ENCODE measurements at regions not wholly inside any gene's neighbourhood (a gene's known extent, or its start where the extent isn't known, plus 50 kb on each side); places are given as distances from the start of the nearest gene placed in this dataset.

DNA sequence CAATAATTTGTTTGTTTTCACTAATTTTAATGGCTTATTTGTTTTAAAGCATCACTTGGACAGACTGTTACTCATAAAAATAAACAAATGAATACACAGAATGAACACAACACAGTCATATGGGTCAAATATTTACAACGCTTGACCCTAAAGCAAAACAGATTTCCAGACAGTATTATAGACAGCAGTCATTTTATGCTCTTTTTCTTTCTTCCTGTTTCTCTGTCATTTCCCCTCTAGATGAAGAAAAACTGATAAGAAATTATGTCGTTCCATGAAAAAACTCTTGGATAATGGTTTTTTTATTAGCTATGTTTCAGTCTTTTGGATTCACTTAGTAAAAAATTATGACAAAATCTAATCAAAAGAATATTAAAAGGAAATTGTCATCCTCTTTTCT, 297.3 kb upstream of the NEGR1 start:
- no peak for ATAC-seq
- no peaks in the 10 kb centered on the region for H3K9me3 ChIP-seq (ENCODE audit: control insufficient read depth, low read length, poor library complexity, severe bottlenecking)
- no peak for DNase-seq
- H3K4me1 Mint-ChIP-seq = no peaks in the 10 kb centered on the region
- H3K27ac Mint-ChIP-seq = no peak overlapping the region
- no peaks in the 10 kb centered on the region for H3K27me3 Mint-ChIP-seq
- no peak overlapping the region for H3K4me3 Mint-ChIP-seq
- H3K36me3 Mint-ChIP-seq (ENCODE audit: low read depth) = no peaks in the 10 kb centered on the region

DNA sequence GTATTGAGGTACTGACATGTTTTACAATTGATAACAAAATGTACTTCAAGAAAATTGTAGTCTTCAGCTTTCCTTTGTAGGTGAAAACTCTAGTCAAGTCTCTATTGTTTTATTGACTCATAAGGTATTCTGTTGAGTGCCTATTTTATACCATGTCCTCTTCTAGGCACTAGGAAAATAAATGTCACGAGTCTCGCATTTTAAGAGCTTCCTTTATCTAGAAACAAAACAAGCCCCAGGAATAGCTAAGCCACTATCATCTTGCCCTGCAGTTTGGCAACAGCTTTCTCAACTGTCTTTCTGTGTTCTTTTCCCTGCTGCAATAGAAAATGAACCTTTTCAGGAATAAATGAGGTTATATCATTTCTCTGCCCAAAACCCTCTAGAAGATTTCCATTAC, 288.5 kb upstream of the NEGR1 start:
- H3K27ac Mint-ChIP-seq = no peak overlapping the region
- ATAC-seq = no peak

DNA sequence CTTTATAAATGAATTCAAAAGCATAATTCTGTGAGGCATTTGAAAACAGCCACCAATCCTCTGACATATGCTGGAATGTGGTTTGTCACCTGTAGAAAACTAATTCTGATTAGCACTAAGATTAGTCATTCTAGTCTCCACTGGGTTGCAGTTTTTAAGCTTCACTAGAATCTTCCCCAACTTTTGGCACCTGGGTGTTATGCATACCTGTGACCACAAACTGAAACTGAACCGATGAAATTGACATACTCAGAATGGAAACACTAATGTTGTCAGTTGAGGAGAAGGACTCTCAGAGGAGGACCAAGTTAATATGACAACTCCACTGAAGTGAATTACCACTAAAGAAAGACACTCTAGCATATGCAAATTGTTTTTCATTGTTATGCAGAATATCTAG, 285.8 kb upstream of the NEGR1 start:
- Mint-ChIP-seq H3K36me3 (ENCODE audit: low read depth) (no peaks in the 10 kb centered on the region), H3K27ac (no peak overlapping the region), H3K4me1 (no peaks in the 10 kb centered on the region), H3K4me3 (no peak overlapping the region), H3K27me3 (no peaks in the 10 kb centered on the region)
- ATAC-seq (no peak), DNase-seq (no peak)
- H3K9me3 ChIP-seq (ENCODE audit: control insufficient read depth, low read length, poor library complexity, severe bottlenecking) = no peaks in the 10 kb centered on the region

More for the DNA sequence above, 288.5 kb upstream of the NEGR1 start:
- no peak for DNase-seq
- H3K36me3 Mint-ChIP-seq (ENCODE audit: low read depth) = no peaks in the 10 kb centered on the region
- H3K4me3 Mint-ChIP-seq = no peak overlapping the region
- H3K27me3 Mint-ChIP-seq = no peaks in the 10 kb centered on the region
- no peaks in the 10 kb centered on the region for H3K9me3 ChIP-seq (ENCODE audit: control insufficient read depth, low read length, poor library complexity, severe bottlenecking)
- no peaks in the 10 kb centered on the region for H3K4me1 Mint-ChIP-seq

DNA sequence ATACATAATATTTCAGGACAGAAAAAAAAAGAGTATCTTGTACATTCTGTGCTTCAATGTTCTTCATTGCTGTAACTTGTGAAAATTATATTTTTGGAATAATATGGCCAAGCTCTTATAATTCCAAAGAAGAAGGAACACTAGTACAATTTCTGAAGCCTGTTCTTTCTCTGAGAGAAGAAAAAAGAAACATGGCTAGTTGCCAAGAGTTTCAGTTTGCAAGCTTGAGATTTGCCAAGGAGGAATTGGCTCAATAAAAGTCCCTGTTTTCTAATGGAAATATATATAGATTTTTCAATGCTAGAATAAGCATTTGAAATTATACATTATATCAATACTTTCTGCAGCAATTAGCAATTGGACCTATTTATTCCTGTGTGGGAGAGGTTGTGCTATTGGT, 285.2 kb upstream of the NEGR1 start:
- H3K36me3 Mint-ChIP-seq (ENCODE audit: low read depth) = no peaks in the 10 kb centered on the region
- H3K27me3 Mint-ChIP-seq = no peaks in the 10 kb centered on the region
- H3K4me3 Mint-ChIP-seq = no peak overlapping the region
- H3K27ac Mint-ChIP-seq = no peak overlapping the region
- DNase-seq = no peak
- H3K4me1 Mint-ChIP-seq = no peaks in the 10 kb centered on the region
- no peaks in the 10 kb centered on the region for H3K9me3 ChIP-seq (ENCODE audit: control insufficient read depth, low read length, poor library complexity, severe bottlenecking)
- ATAC-seq = no peak

DNA sequence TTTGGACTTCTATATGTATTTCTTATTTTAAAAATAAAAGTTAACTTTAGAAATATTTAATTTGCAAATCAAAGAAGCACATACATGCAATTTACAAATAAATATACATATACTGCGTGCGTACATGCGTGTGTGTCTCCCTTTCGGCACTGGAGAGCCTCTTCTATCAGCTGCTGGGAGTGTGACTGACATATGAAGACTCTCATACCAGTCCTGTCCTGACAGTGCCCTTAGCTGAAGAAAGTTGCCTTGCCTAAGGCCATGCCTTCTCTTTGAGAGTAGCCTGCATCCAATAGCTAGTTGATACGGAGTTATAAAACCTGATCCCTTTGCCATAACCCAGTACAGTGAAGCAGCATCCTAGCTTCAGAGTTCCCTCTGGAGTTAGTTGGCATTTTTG, 282.4 kb upstream of the NEGR1 start:
- H3K36me3 Mint-ChIP-seq (ENCODE audit: low read depth) = no peaks in the 10 kb centered on the region
- no peak overlapping the region for H3K4me3 Mint-ChIP-seq
- ATAC-seq = no peak
- DNase-seq = no peak
- H3K27me3 Mint-ChIP-seq = no peaks in the 10 kb centered on the region
- H3K4me1 Mint-ChIP-seq = no peaks in the 10 kb centered on the region
- no peak overlapping the region for H3K27ac Mint-ChIP-seq
- H3K9me3 ChIP-seq (ENCODE audit: control insufficient read depth, low read length, poor library complexity, severe bottlenecking) = no peaks in the 10 kb centered on the region

DNA sequence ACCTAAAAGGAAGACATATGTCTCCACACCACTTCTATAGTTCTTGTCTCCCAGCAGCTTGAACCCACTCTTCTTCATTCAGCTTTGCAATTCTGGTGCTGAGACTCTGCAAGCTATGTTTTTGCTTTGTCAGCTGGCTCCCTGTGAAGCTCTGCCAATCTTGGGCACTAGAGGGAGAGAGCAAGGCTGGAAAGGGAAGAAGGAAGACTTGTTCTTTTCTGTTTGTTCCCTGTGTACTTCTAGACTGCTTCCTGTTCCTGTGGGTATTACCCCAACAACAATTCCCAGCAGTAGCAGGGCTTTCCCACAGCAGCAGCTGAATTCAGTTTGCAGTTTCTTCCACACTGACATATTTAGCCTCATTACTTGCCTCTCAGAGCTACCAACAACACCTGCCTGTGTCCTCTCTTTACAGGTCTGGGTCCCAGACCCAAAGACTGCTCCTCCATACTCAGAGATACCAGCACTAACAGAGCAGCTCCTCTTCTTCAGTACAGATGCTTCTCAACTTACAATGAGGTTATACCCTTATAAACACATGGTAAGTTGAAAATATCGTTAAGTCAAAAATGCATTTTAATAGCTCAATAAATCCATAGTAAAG, 275.2 kb upstream of the NEGR1 start:
- DNase-seq = no peak
- Mint-ChIP-seq H3K36me3 (ENCODE audit: low read depth) (no peaks in the 10 kb centered on the region), H3K4me1 (no peaks in the 10 kb centered on the region), H3K27ac (no peak overlapping the region), H3K4me3 (no peak overlapping the region), H3K27me3 (no peaks in the 10 kb centered on the region)
- no peaks in the 10 kb centered on the region for H3K9me3 ChIP-seq (ENCODE audit: control insufficient read depth, low read length, poor library complexity, severe bottlenecking)
- no peak for ATAC-seq

DNA sequence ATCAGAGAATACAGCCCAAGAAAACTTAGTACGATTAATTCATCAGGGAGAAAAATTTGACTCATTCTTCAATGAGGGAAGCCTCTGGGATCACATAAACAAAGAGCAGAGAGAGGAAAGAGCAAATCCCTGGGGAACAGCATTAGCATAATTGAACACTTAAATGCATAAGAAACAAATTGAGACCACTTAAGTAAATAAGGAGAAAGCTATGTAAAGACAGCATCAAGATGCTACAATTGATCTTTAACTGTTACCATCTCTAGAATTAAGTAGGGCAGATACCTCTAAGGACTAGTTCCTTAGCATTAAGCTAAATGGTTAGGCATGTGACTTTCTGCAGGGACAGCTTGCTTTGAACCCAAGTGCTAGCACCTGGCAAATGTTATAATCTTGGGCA, 265.1 kb upstream of the NEGR1 start:
- H3K36me3 Mint-ChIP-seq (ENCODE audit: low read depth) = no peaks in the 10 kb centered on the region
- no peaks in the 10 kb centered on the region for H3K4me1 Mint-ChIP-seq
- H3K27me3 Mint-ChIP-seq = no peaks in the 10 kb centered on the region
- ATAC-seq = no peak
- H3K9me3 ChIP-seq (ENCODE audit: control insufficient read depth, low read length, poor library complexity, severe bottlenecking) = no peaks in the 10 kb centered on the region
- DNase-seq = no peak
- no peak overlapping the region for H3K27ac Mint-ChIP-seq
- H3K4me3 Mint-ChIP-seq = no peak overlapping the region

DNA sequence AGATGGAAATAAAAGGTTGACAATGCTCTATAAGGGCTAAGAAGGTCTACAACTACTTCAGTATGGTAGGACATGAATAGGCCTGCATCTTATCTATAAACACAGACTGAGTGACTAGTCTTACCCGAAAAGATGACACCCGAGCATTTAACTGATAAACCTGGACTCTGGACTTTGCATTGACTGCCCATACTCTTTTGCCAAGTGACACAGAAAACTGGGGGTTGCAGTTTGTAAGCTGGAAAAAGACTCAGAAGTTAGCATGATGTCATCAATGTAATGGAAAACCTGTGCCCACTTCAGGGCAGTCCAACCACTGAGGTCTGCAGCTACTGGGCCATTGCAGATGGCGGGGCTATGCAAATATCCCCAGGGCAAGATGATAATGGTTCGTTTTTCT, 258.3 kb upstream of the NEGR1 start:
- Mint-ChIP-seq H3K36me3 (ENCODE audit: low read depth) (no peaks in the 10 kb centered on the region), H3K4me1 (no peaks in the 10 kb centered on the region)
- no peak for DNase-seq

DNA sequence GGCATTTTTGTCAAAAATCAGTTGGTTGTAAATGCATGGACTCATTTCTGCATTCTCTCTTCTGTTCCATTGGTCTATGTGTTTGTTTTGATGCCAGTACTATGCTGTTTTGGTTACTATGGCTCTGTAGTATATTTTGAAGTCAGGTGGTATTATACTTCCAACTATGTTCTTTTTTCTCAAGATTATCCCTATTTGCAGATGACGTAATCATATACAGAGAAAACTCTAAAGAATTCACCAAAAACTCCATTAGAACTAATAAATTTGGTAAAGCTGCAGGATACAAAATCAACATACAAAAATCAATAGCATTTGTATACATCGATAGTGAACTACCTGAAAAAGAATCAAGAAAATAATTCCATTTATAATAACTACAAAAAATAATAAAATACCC, 253.1 kb upstream of the NEGR1 start:
- H3K36me3 Mint-ChIP-seq (ENCODE audit: low read depth) = no peaks in the 10 kb centered on the region
- H3K4me1 Mint-ChIP-seq = no peaks in the 10 kb centered on the region
- no peaks in the 10 kb centered on the region for H3K27me3 Mint-ChIP-seq
- no peaks in the 10 kb centered on the region for H3K9me3 ChIP-seq (ENCODE audit: control insufficient read depth, low read length, poor library complexity, severe bottlenecking)
- ATAC-seq (no peak), DNase-seq (no peak)
- no peak overlapping the region for H3K4me3 Mint-ChIP-seq
- H3K27ac Mint-ChIP-seq = no peak overlapping the region

More for the DNA sequence above, 258.3 kb upstream of the NEGR1 start:
- Mint-ChIP-seq H3K27ac (no peak overlapping the region), H3K4me3 (no peak overlapping the region), H3K27me3 (no peaks in the 10 kb centered on the region)
- no peak for ATAC-seq
- H3K9me3 ChIP-seq (ENCODE audit: control insufficient read depth, low read length, poor library complexity, severe bottlenecking) = no peaks in the 10 kb centered on the region

DNA sequence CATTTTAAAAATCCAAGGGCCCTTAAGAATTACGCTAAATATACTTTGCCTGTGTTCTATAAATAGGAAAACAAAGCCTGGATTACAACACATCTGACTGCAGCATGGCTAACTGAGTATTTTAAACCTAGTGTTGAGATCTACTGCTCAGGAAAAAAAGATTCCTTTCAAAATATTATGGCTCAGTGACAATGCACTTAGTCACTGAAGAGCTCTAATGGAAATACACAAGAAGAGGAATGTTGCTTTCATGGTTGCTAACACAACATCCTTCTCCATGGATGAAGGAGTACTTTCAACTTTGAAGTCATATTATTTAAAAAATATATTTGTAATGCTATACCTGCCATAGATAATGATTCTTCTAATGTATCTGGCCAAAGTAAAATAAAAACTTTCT, 248.3 kb upstream of the NEGR1 start:
- no peaks in the 10 kb centered on the region for H3K9me3 ChIP-seq (ENCODE audit: control insufficient read depth, low read length, poor library complexity, severe bottlenecking)
- H3K36me3 Mint-ChIP-seq (ENCODE audit: low read depth) = no peaks in the 10 kb centered on the region
- no peak for ATAC-seq
- no peaks in the 10 kb centered on the region for H3K4me1 Mint-ChIP-seq
- H3K27me3 Mint-ChIP-seq = no peaks in the 10 kb centered on the region
- H3K27ac Mint-ChIP-seq = no peak overlapping the region
- no peak for DNase-seq
- H3K4me3 Mint-ChIP-seq = no peak overlapping the region

DNA sequence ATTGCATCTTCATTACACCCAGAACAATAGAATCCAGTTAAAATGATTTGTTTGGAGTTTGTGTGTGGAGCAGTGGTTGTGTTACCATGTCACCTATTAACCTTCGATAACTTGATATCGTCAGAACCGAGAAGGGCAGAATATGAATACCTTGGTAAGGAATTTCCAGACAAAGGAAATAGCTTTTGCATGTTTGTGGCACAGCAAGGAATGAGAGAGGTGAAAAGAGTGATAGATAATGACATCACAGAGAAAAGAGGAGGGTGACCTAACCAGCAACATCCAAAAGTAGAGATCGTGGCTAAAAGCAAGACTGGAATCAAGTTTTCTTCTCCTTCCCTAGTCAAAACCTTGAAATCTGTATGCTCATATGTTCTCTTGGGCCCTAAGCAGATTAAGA, 244.6 kb upstream of the NEGR1 start:
- ATAC-seq = no peak
- Mint-ChIP-seq H3K4me3 (no peak overlapping the region), H3K27ac (no peak overlapping the region), H3K4me1 (no peaks in the 10 kb centered on the region), H3K27me3 (no peaks in the 10 kb centered on the region), H3K36me3 (ENCODE audit: low read depth) (no peaks in the 10 kb centered on the region)
- H3K9me3 ChIP-seq (ENCODE audit: control insufficient read depth, low read length, poor library complexity, severe bottlenecking) = no peaks in the 10 kb centered on the region
- no peak for DNase-seq

DNA sequence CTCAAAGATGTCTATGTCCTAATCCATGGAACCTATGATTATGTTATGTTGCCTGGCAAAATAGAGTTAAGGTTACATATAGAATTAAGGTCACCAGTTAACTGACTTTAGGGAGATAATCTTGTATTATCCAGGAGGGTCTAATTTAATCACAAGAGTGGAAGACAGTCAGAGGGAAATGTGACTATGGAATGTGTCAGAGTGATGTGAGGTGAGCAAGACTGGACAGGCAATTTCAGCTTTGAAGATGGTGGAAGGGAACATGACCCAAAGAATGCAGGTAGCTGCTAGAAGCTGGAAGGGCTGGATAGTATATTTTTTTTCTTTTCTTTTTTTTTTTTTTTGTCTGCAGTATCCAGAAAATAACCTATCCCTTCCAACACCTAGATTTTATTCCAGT, 241.7 kb upstream of the NEGR1 start:
- Mint-ChIP-seq H3K27me3 (no peaks in the 10 kb centered on the region), H3K4me3 (no peak overlapping the region), H3K36me3 (ENCODE audit: low read depth) (no peaks in the 10 kb centered on the region), H3K4me1 (no peaks in the 10 kb centered on the region), H3K27ac (no peak overlapping the region)
- no peak for ATAC-seq
- H3K9me3 ChIP-seq (ENCODE audit: control insufficient read depth, low read length, poor library complexity, severe bottlenecking) = no peaks in the 10 kb centered on the region
- no peak for DNase-seq

DNA sequence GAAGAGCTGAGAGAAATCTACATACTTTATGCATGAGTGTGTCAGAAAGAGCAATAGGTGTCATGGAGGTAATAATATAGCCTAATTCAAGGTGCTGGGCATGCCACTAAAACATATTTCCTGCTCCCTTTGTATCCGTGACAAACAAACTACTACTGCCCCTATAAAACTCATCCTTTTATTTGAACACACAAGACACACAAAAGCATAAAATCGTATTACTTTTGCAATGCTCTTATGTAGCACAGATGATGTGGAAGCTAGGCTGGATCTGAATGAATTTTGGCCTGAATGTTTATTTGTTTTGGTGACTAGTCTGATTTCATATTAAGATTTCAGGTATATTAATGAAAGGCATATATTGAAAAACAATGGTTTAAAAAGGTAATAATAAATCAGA, 239.3 kb upstream of the NEGR1 start:
- H3K9me3 ChIP-seq (ENCODE audit: control insufficient read depth, low read length, poor library complexity, severe bottlenecking) = no peaks in the 10 kb centered on the region
- H3K4me3 Mint-ChIP-seq = no peak overlapping the region
- no peaks in the 10 kb centered on the region for H3K4me1 Mint-ChIP-seq
- DNase-seq (no peak), ATAC-seq (no peak)
- no peak overlapping the region for H3K27ac Mint-ChIP-seq
- H3K27me3 Mint-ChIP-seq = no peaks in the 10 kb centered on the region
- H3K36me3 Mint-ChIP-seq (ENCODE audit: low read depth) = no peaks in the 10 kb centered on the region

DNA sequence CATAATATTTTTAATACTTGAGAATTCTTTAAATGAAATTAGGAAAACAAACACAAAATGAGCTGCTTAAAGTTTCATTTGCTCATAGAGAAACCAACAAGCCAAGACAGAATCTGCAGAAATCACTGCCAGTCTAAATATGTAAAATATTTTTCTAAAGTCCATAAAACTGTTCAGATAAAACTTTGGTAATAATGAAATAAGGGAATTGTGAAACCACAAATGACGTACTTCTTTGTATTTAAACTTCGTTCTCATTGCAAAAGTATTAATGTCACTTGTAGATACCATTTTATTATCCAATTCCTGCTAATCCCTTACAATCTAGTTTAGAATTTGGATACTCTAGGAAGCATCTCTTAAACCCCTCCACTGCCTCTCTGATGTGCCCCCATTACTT, 234.5 kb upstream of the NEGR1 start:
- H3K4me3 Mint-ChIP-seq = no peak overlapping the region
- no peak for DNase-seq
- H3K4me1 Mint-ChIP-seq = no peaks in the 10 kb centered on the region
- no peaks in the 10 kb centered on the region for H3K9me3 ChIP-seq (ENCODE audit: control insufficient read depth, low read length, poor library complexity, severe bottlenecking)
- ATAC-seq = no peak
- no peaks in the 10 kb centered on the region for H3K27me3 Mint-ChIP-seq
- H3K36me3 Mint-ChIP-seq (ENCODE audit: low read depth) = no peaks in the 10 kb centered on the region
- no peak overlapping the region for H3K27ac Mint-ChIP-seq

DNA sequence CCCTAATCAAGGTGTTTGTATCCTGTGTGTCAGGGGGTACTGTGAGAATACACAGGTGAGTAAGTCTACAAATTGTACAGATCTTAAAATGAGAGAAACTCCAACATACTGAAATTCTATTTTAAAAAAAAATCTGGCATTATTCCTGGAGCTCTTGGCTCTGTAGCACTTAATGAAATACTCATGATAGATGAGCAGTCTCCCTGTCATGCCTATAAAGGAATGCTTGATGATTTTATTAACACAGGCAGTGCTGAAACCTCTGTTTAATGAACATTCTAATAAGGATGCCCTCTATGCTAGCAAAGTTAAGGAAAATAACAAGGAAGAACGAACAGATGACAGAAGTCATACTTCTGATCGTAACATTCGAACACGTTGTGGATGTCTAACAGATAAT, 233.9 kb upstream of the NEGR1 start:
- Mint-ChIP-seq H3K4me3 (no peak overlapping the region), H3K27ac (no peak overlapping the region), H3K36me3 (ENCODE audit: low read depth) (no peaks in the 10 kb centered on the region), H3K4me1 (no peaks in the 10 kb centered on the region), H3K27me3 (no peaks in the 10 kb centered on the region)
- ATAC-seq (no peak), DNase-seq (no peak)
- H3K9me3 ChIP-seq (ENCODE audit: control insufficient read depth, low read length, poor library complexity, severe bottlenecking) = no peaks in the 10 kb centered on the region

Measured in T-helper 17 cell (primary cell).